Osteocyte (in vitro differentiated cells): ENCODE measurements at regions not wholly inside any gene's neighbourhood (a gene's known extent, or its start where the extent isn't known, plus 50 kb on each side); places are given as distances from the start of the nearest gene placed in this dataset.

Experiments
- DNase-seq: peaks from one replicate; pipeline ENCODE4 v3.0.0; 2021; ENCODE audit warnings: mixed read lengths; ENCODE audit not compliant: unreplicated experiment; ENCODE audit errors: extremely low spot score
- H3K27ac Mint-ChIP-seq: one replicate; pipeline ENCODE4 v1.8.0; 2021; ENCODE audit warnings: mild to moderate bottlenecking, mixed read lengths; ENCODE audit not compliant: unreplicated experiment
- H3K27me3 Mint-ChIP-seq: one replicate; pipeline ENCODE4 v1.8.0; 2021; ENCODE audit warnings: mixed read lengths; ENCODE audit not compliant: unreplicated experiment
- H3K36me3 Mint-ChIP-seq: one replicate; pipeline ENCODE4 v1.8.0; 2021; ENCODE audit warnings: mixed read lengths; ENCODE audit not compliant: unreplicated experiment
- H3K4me1 Mint-ChIP-seq: one replicate; pipeline ENCODE4 v1.8.0; 2021; ENCODE audit warnings: mixed read lengths; ENCODE audit not compliant: unreplicated experiment
- H3K4me3 Mint-ChIP-seq: one replicate; pipeline ENCODE4 v1.8.0; 2021; ENCODE audit warnings: mild to moderate bottlenecking, moderate library complexity, mixed read lengths; ENCODE audit not compliant: unreplicated experiment
- H3K9me3 Mint-ChIP-seq: one replicate; pipeline ENCODE4 v1.8.0; 2021; ENCODE audit warnings: mixed read lengths; ENCODE audit not compliant: unreplicated experiment
- CTCF ChIP-seq: fragments of 200-600 bp; sonication (generic); IDR thresholded peaks from 2 replicates; pipeline ENCODE4 v1.5.0; 2021; ENCODE audit warnings: antibody characterized with exemption, mild to moderate bottlenecking, moderate library complexity

GRCh38 chr13:78736142-78736541, 77.2 kb upstream of the OBI1 start:
- no peak overlapping the region for H3K4me3 Mint-ChIP-seq
- H3K4me1 Mint-ChIP-seq: no peaks in the 10 kb centered on the region
- H3K9me3 Mint-ChIP-seq: no peaks in the 10 kb centered on the region
- peaks cover 4% of the 10 kb centered on the region for H3K27me3 Mint-ChIP-seq
- no peak overlapping the region for H3K27ac Mint-ChIP-seq
- no peak for DNase-seq
- no peaks in the 10 kb centered on the region for H3K36me3 Mint-ChIP-seq
- no peak for TF ChIP-seq CTCF

- Mint-ChIP-seq H3K4me3 (no peak overlapping the region), H3K9me3 (no peaks in the 10 kb centered on the region), H3K4me1 (no peaks in the 10 kb centered on the region), H3K36me3 (no peaks in the 10 kb centered on the region), H3K27me3 (peaks cover 7% of the 10 kb centered on the region), H3K27ac (no peak overlapping the region)
- no peak for DNase-seq
- no peak for TF ChIP-seq CTCF
These were observed 73.6 kb upstream of the OBI1 start for GRCh38 chr13:78732445-78733017.

DNA sequence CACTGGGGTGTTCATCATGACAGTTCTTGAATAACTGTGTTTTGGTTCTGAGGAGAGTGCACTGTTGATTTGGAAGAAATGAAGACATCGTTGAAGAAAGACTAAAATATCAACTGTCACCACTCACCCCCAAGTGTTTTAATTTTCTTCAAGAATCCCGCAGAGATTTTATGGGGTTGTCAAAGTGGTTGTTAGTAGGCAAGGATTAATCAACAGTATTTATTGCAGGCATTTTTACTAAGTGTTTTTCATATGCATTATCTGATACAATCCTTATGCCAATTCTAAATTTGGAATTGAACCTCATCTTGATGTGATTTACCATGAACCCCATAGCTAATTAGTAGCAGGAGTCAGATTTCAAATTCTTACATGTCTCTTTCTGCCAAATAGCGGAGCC, 63.7 kb upstream of the OBI1 start:
- Mint-ChIP-seq H3K27me3 (peaks cover 3% of the 10 kb centered on the region), H3K27ac (no peak overlapping the region), H3K4me3 (no peak overlapping the region), H3K9me3 (no peaks in the 10 kb centered on the region), H3K4me1 (no peaks in the 10 kb centered on the region), H3K36me3 (no peaks in the 10 kb centered on the region)
- TF ChIP-seq CTCF: no peak
- DNase-seq: no peak

DNA sequence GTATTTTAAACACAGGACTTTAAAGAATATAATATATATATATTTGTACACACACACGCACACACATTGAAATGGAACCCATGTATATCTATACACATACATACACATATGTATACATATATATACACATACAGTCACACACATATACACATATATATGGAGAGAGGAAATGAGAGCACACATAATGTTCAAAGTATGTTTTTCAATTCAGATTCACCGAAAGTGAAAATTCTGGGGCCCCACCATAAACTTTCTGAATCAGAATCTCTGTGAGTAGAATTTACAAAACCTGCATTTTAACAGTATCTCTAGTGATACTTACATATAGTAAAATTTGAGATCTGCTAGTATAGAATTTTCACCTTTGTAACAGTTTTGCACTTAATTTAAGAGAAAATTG, 60.4 kb upstream of the OBI1 start:
- DNase-seq: no peak
- TF ChIP-seq CTCF: no peak
- Mint-ChIP-seq H3K4me1 (no peaks in the 10 kb centered on the region), H3K36me3 (no peaks in the 10 kb centered on the region), H3K9me3 (no peaks in the 10 kb centered on the region), H3K4me3 (no peak overlapping the region), H3K27ac (no peak overlapping the region), H3K27me3 (peaks cover 2% of the 10 kb centered on the region)

- DNase-seq: no peak
These were observed 55.8 kb upstream of the OBI1 start for GRCh38 chr13:78714717-78715116.

More at GRCh38 chr13:78714717-78715116, 55.8 kb upstream of the OBI1 start:
- H3K27ac Mint-ChIP-seq: no peak overlapping the region
- H3K9me3 Mint-ChIP-seq: no peaks in the 10 kb centered on the region
- H3K27me3 Mint-ChIP-seq: peaks cover 5% of the 10 kb centered on the region
- H3K4me1 Mint-ChIP-seq: no peaks in the 10 kb centered on the region
- H3K36me3 Mint-ChIP-seq: no peaks in the 10 kb centered on the region
- no peak overlapping the region for H3K4me3 Mint-ChIP-seq
- TF ChIP-seq CTCF: no peak
